GM23338 (cell line): ENCODE measurements at regions not wholly inside any gene's neighbourhood (a gene's known extent, or its start where the extent isn't known, plus 50 kb on each side); places are given as distances from the start of the nearest gene placed in this dataset.

Source experiments
- ATAC-seq: fragments of 200-7000 bp; cut with Tn5 transposase; 3 replicates; pipeline ENCODE4 v1.9.1; 2020
- DNase-seq: peaks from one replicate; pipeline ENCODE4 v3.0.0-alpha.2; 2015; ENCODE audit warnings: low spot score
- H2AFZ ChIP-seq: fragments of 200-600 bp; sonication (generic); 2 replicates; pipeline ENCODE4 v1.8.0; 2016; ENCODE audit warnings: antibody characterized with exemption, mild to moderate bottlenecking, moderate library complexity
- H3F3A ChIP-seq: fragments of 200-600 bp; sonication (generic); replicated peaks from 2 replicates; pipeline ENCODE4 v1.8.0; 2017; ENCODE audit warnings: antibody characterized with exemption, mixed run types, low read depth
- H3K27ac ChIP-seq: fragments of 200-600 bp; sonication (generic); 2 replicates; pipeline ENCODE4 v1.6.1; 2016; ENCODE audit warnings: low read depth
- H3K27me3 ChIP-seq: fragments of 200-600 bp; sonication (generic); 2 replicates; pipeline ENCODE4 v1.8.0; 2016; ENCODE audit warnings: mild to moderate bottlenecking, mixed run types, moderate library complexity; ENCODE audit not compliant: insufficient read depth
- H3K36me3 ChIP-seq: fragments of 200-600 bp; sonication (generic); 2 replicates; pipeline ENCODE4 v1.8.0; 2016; ENCODE audit warnings: mild to moderate bottlenecking; ENCODE audit not compliant: insufficient read depth
- H3K4me1 ChIP-seq: fragments of 200-600 bp; sonication (generic); 2 replicates; pipeline ENCODE4 v1.8.0; 2016; ENCODE audit warnings: mild to moderate bottlenecking, moderate library complexity; ENCODE audit not compliant: insufficient read depth
- H3K4me2 ChIP-seq: fragments of 200-600 bp; sonication (generic); 2 replicates; pipeline ENCODE4 v1.7.1; 2017; ENCODE audit warnings: mixed run types
- H3K4me3 ChIP-seq: fragments of 200-600 bp; sonication (generic); 2 replicates; pipeline ENCODE4 v1.6.1; 2016; ENCODE audit warnings: mixed run types
- H3K79me2 ChIP-seq: fragments of 200-600 bp; sonication (generic); replicated peaks from 2 replicates; pipeline ENCODE4 v1.8.0; 2017; ENCODE audit warnings: mild to moderate bottlenecking; ENCODE audit not compliant: insufficient read depth
- H3K9me2 ChIP-seq: fragments of 200-600 bp; sonication (generic); 2 replicates; pipeline ENCODE4 v1.8.0; 2017; ENCODE audit not compliant: insufficient read depth
- H4K20me1 ChIP-seq: fragments of 200-600 bp; sonication (generic); replicated peaks from 2 replicates; pipeline ENCODE4 v1.8.0; 2017; ENCODE audit warnings: mild to moderate bottlenecking; ENCODE audit not compliant: insufficient read depth
- H3K27ac Mint-ChIP-seq: 2 replicates; pipeline ENCODE4 v1.8.0; 2020; ENCODE audit warnings: inconsistent platforms, mild to moderate bottlenecking, moderate library complexity, mixed read lengths
- H3K27me3 Mint-ChIP-seq: 3 replicates; pipeline ENCODE4 v1.8.0; 2022; ENCODE audit warnings: low read depth, mild to moderate bottlenecking, moderate library complexity, mixed read lengths, inconsistent platforms; ENCODE audit not compliant: insufficient read depth, poor library complexity
- H3K36me3 Mint-ChIP-seq: 3 replicates; pipeline ENCODE4 v1.8.0; 2021; ENCODE audit warnings: low read depth, mild to moderate bottlenecking, inconsistent platforms, moderate library complexity, mixed read lengths
- H3K4me1 Mint-ChIP-seq: 3 replicates; pipeline ENCODE4 v1.8.0; 2020; ENCODE audit warnings: mild to moderate bottlenecking, inconsistent platforms, mixed read lengths
- H3K4me3 Mint-ChIP-seq: 3 replicates; pipeline ENCODE4 v1.8.0; 2021; ENCODE audit warnings: moderate library complexity, mild to moderate bottlenecking, inconsistent platforms, mixed read lengths
- H3K9me3 Mint-ChIP-seq: 3 replicates; pipeline ENCODE4 v1.8.0; 2020; ENCODE audit warnings: moderate library complexity, mild to moderate bottlenecking, inconsistent platforms, mixed read lengths
- NANOG ChIP-seq: IDR thresholded peaks from 2 replicates; pipeline ENCODE4 v1.6.1; 2016; ENCODE audit warnings: antibody characterized with exemption, borderline replicate concordance
- POLR2AphosphoS5 ChIP-seq: IDR thresholded peaks from 2 replicates; pipeline ENCODE4 v1.6.1; 2016; ENCODE audit warnings: antibody characterized with exemption, low read depth
- ZNF114 ChIP-seq: fragments of 250-450 bp; sonication (Bioruptor Pico); IDR thresholded peaks from 2 replicates; pipeline ENCODE4 v1.5.0; 2020; ENCODE audit warnings: mild to moderate bottlenecking, moderate library complexity
- TF ChIP-seq, protein P1 (sequence below): fragments of 250-450 bp; sonication (Bioruptor Pico); IDR thresholded peaks from 2 replicates; pipeline ENCODE4 v1.5.0; 2020; ENCODE audit warnings: mild to moderate bottlenecking, moderate library complexity

DNA sequence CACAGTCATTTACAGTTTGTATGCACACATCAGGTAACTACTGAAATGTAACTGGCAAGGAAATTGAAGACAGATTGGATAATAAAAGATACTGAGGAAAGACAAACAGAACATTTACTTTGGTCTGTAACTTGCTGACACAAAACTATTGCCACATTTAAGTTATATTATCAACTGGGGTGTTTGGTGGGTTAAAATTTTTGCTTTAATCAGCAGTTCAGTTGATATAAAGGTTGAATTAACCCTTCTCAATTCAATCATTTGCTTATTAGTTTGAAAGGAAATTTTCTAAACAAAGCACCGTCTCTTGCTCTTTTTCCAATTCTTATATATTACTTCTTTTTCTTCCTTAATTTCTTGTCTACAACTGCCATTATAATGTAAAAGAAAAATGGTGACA, 102.4 kb downstream of the TMEM26 start (continued):
- TF ChIP-seq, protein P1, sequence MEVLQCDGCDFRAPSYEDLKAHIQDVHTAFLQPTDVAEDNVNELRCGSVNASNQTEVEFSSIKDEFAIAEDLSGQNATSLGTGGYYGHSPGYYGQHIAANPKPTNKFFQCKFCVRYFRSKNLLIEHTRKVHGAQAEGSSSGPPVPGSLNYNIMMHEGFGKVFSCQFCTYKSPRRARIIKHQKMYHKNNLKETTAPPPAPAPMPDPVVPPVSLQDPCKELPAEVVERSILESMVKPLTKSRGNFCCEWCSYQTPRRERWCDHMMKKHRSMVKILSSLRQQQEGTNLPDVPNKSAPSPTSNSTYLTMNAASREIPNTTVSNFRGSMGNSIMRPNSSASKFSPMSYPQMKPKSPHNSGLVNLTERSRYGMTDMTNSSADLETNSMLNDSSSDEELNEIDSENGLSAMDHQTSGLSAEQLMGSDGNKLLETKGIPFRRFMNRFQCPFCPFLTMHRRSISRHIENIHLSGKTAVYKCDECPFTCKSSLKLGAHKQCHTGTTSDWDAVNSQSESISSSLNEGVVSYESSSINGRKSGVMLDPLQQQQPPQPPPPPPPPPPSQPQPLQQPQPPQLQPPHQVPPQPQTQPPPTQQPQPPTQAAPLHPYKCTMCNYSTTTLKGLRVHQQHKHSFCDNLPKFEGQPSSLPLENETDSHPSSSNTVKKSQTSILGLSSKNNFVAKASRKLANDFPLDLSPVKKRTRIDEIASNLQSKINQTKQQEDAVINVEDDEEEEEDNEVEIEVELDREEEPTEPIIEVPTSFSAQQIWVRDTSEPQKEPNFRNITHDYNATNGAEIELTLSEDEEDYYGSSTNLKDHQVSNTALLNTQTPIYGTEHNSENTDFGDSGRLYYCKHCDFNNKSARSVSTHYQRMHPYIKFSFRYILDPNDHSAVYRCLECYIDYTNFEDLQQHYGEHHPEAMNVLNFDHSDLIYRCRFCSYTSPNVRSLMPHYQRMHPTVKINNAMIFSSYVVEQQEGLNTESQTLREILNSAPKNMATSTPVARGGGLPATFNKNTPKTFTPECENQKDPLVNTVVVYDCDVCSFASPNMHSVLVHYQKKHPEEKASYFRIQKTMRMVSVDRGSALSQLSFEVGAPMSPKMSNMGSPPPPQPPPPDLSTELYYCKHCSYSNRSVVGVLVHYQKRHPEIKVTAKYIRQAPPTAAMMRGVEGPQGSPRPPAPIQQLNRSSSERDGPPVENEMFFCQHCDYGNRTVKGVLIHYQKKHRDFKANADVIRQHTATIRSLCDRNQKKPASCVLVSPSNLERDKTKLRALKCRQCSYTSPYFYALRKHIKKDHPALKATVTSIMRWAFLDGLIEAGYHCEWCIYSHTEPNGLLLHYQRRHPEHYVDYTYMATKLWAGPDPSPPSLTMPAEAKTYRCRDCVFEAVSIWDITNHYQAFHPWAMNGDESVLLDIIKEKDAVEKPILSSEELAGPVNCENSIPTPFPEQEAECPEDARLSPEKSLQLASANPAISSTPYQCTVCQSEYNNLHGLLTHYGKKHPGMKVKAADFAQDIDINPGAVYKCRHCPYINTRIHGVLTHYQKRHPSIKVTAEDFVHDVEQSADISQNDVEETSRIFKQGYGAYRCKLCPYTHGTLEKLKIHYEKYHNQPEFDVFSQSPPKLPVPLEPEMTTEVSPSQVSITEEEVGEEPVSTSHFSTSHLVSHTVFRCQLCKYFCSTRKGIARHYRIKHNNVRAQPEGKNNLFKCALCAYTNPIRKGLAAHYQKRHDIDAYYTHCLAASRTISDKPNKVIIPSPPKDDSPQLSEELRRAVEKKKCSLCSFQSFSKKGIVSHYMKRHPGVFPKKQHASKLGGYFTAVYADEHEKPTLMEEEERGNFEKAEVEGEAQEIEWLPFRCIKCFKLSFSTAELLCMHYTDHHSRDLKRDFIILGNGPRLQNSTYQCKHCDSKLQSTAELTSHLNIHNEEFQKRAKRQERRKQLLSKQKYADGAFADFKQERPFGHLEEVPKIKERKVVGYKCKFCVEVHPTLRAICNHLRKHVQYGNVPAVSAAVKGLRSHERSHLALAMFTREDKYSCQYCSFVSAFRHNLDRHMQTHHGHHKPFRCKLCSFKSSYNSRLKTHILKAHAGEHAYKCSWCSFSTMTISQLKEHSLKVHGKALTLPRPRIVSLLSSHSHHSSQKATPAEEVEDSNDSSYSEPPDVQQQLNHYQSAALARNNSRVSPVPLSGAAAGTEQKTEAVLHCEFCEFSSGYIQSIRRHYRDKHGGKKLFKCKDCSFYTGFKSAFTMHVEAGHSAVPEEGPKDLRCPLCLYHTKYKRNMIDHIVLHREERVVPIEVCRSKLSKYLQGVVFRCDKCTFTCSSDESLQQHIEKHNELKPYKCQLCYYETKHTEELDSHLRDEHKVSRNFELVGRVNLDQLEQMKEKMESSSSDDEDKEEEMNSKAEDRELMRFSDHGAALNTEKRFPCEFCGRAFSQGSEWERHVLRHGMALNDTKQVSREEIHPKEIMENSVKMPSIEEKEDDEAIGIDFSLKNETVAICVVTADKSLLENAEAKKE (CRISPR knock-in tag), result no peak

- no peak overlapping the region for H3K4me2 ChIP-seq
- ATAC-seq, result no peak
Observed at GRCh38 chr10:61350068-61350467, 103.1 kb downstream of the TMEM26 start.

More at GRCh38 chr10:61350068-61350467, 103.1 kb downstream of the TMEM26 start:
- H3K36me3 Mint-ChIP-seq, result no peaks in the 10 kb centered on the region
- TF ChIP-seq, protein P1 (CRISPR knock-in tag), result no peak
- TF ChIP-seq POLR2AphosphoS5 (no peak), ZNF114 (CRISPR knock-in tag) (no peak), NANOG (no peak)
- no peaks in the 10 kb centered on the region for H3K4me1 Mint-ChIP-seq
- no peak overlapping the region for H3K4me3 ChIP-seq
- no peaks in the 10 kb centered on the region for H3K4me1 ChIP-seq
- H2AFZ ChIP-seq, result no peak overlapping the region
- H3K9me3 Mint-ChIP-seq, result no peaks in the 10 kb centered on the region
- no peaks in the 10 kb centered on the region for H3K27me3 Mint-ChIP-seq
- H3K79me2 ChIP-seq, result no peaks in the 10 kb centered on the region
- H3F3A ChIP-seq, result no peaks in the 10 kb centered on the region
- no peak for DNase-seq
- H3K4me3 Mint-ChIP-seq, result no peak overlapping the region
- no peak overlapping the region for H3K27ac Mint-ChIP-seq
- H3K27me3 ChIP-seq, result no peaks in the 10 kb centered on the region
- H3K27ac ChIP-seq, result no peak overlapping the region
- no peaks in the 10 kb centered on the region for H4K20me1 ChIP-seq
- no peaks in the 10 kb centered on the region for H3K36me3 ChIP-seq
- H3K9me2 ChIP-seq, result no peaks in the 10 kb centered on the region
